Ectodermal cell (in vitro differentiated cells): ENCODE measurements at regions not wholly inside any gene's neighbourhood (a gene's known extent, or its start where the extent isn't known, plus 50 kb on each side); places are given as distances from the start of the nearest gene placed in this dataset.

Source experiments
- H3K27ac ChIP-seq: 2 replicates; pipeline ENCODE4 v1.7.0; 2013; ENCODE audit warnings: mild to moderate bottlenecking, low read depth, low read length; ENCODE audit not compliant: insufficient read depth, poor library complexity, severe bottlenecking
- H3K27me3 ChIP-seq: 2 replicates; pipeline ENCODE4 v1.7.0; 2013; ENCODE audit warnings: mild to moderate bottlenecking, low read length; ENCODE audit not compliant: insufficient read depth, control insufficient read depth, poor library complexity, severe bottlenecking
- H3K36me3 ChIP-seq: one replicate; pipeline ENCODE4 v1.7.0; 2013; ENCODE audit warnings: low read length; ENCODE audit not compliant: control insufficient read depth, insufficient read depth
- H3K4me1 ChIP-seq: one replicate; pipeline ENCODE4 v1.7.0; 2013; ENCODE audit warnings: low read length; ENCODE audit not compliant: control insufficient read depth, insufficient read depth
- H3K4me3 ChIP-seq: 2 replicates; pipeline ENCODE4 v1.7.0; 2013; ENCODE audit warnings: low read depth, low read length, control low read depth; ENCODE audit not compliant: insufficient read depth
- H3K9me3 ChIP-seq: 2 replicates; pipeline ENCODE4 v1.7.0; 2013; ENCODE audit warnings: mild to moderate bottlenecking, low read length, moderate library complexity; ENCODE audit not compliant: control insufficient read depth
- WGBS, 2 experiments: methylation state at CpG; one replicate each; pipeline ENCODE4 v1.1.7; 2013; ENCODE audit warnings: missing lambda C conversion rate in 2 of 2; 5-methylcytosine and 5-hydroxymethylcytosine counted together

GRCh38 chr12:124384299-124384894 is 89.5 kb downstream of the RFLNA start:
- Histone ChIP-seq H3K9me3 (no peaks in the 10 kb centered on the region), H3K27ac (no peak overlapping the region), H3K4me3 (no peak overlapping the region), H3K36me3 (peaks cover 4% of the 10 kb centered on the region), H3K27me3 (peaks cover 6% of the 10 kb centered on the region), H3K4me1 (peaks cover 18% of the 10 kb centered on the region)
- 96% methylated on average over 20 of the region's 20 CpGs for WGBS, 2 experiments

- 93 to 94% methylated on average over 10 of the region's 10 CpGs for WGBS, 2 experiments
- H3K36me3 ChIP-seq, result peaks cover 4% of the 10 kb centered on the region
Measured at GRCh38 chr12:124383028-124383427, 88.1 kb downstream of the RFLNA start.

GRCh38 chr12:124381456-124382296 is 86.8 kb downstream of the RFLNA start:
- 94% methylated on average over 25 of the region's 25 CpGs for WGBS, 2 experiments
- peaks cover 7% of the 10 kb centered on the region for H3K4me1 ChIP-seq
- H3K27ac ChIP-seq, result no peak overlapping the region
- no peak overlapping the region for H3K4me3 ChIP-seq
- H3K9me3 ChIP-seq, result no peaks in the 10 kb centered on the region
- no peaks in the 10 kb centered on the region for H3K27me3 ChIP-seq
- peaks cover 4% of the 10 kb centered on the region for H3K36me3 ChIP-seq

More at GRCh38 chr12:124383028-124383427, 88.1 kb downstream of the RFLNA start:
- Histone ChIP-seq H3K27ac (no peak overlapping the region), H3K4me1 (peaks cover 9% of the 10 kb centered on the region), H3K9me3 (no peaks in the 10 kb centered on the region), H3K27me3 (no peaks in the 10 kb centered on the region), H3K4me3 (no peak overlapping the region)

- Histone ChIP-seq H3K27me3 (no peaks in the 10 kb centered on the region), H3K9me3 (no peaks in the 10 kb centered on the region), H3K4me1 (peaks cover 7% of the 10 kb centered on the region), H3K27ac (no peak overlapping the region), H3K36me3 (peaks cover 4% of the 10 kb centered on the region), H3K4me3 (no peak overlapping the region)
- WGBS, 2 experiments, result 81 to 83% methylated on average over 8 of the region's 8 CpGs
Measured at GRCh38 chr12:124380796-124381455, 86.0 kb downstream of the RFLNA start.

DNA sequence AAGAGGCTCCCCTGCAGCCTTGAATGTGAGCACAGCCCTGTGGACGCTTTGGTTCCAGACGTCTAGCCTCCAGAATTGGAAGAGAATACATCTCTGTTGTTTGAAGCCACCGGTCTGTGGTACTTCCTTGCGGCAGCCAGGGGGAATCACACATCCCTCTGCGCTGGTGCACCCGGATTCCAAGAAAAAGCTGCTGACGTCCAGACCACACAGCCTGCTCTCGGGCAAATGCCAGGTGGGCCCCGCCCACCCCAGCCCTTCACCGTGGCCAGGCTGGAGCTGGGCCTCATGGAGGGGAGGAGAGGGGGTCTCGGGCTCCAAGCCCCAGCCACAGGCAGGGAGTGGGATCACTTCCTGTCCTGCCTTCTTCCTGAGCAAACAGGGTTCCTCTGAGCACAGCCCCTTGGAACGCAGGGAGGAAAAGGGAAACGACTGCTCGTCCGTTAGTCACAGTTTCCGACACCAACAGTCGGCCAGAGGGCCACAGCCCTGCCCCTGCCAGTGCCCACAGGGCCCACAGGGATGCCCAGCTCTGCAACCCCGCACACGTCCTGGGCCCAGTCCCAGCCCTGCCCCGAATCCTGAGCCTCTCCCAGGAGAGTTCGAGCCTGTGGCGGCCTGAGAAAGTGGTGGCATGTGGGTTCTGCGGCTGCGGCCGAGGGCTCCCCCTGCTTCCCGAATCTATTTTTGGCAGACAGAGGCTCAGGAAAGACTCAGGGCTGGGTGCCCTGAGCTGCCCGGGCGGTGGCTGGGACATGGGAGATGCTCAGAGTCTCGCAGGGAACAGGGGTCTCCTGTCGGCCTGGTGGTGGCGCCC is 85.3 kb downstream of the RFLNA start:
- H3K36me3 ChIP-seq, result peaks cover 4% of the 10 kb centered on the region
- H3K4me1 ChIP-seq, result no peaks in the 10 kb centered on the region
- H3K4me3 ChIP-seq, result no peak overlapping the region
- no peaks in the 10 kb centered on the region for H3K27me3 ChIP-seq
- no peaks in the 10 kb centered on the region for H3K9me3 ChIP-seq
- H3K27ac ChIP-seq, result no peak overlapping the region
- WGBS, 2 experiments, result 90% methylated on average over 31 of the region's 31 CpGs

GRCh38 chr12:124379379-124379937 is 84.6 kb downstream of the RFLNA start:
- WGBS, 2 experiments, result 94 to 95% methylated on average over 17 of the region's 17 CpGs
- no peaks in the 10 kb centered on the region for H3K9me3 ChIP-seq
- H3K27ac ChIP-seq, result no peak overlapping the region
- H3K4me1 ChIP-seq, result no peaks in the 10 kb centered on the region
- H3K4me3 ChIP-seq, result no peak overlapping the region
- no peaks in the 10 kb centered on the region for H3K27me3 ChIP-seq
- peaks cover 4% of the 10 kb centered on the region for H3K36me3 ChIP-seq

DNA sequence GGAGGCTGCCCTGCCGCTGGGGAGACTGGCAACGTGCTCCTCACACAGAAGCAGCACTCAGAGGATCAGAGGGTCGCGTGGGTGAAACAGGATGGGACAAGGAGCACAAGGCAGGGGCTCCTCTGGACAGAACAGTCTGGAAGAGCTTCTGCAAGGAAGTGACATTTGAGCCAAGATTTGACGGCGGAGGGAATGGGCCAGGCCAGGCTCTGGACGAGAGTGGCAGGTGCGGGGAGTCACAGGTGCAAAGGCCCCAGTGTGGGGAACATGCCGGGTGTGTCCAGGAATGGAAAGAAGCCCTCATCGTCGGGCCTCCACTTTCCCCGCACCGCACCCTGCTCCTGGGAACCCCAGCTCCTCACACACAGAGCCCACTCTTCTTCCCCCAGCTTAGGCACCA is 84.0 kb downstream of the RFLNA start:
- H3K9me3 ChIP-seq, result no peaks in the 10 kb centered on the region
- H3K36me3 ChIP-seq, result peaks cover 4% of the 10 kb centered on the region
- no peak overlapping the region for H3K27ac ChIP-seq
- H3K27me3 ChIP-seq, result no peaks in the 10 kb centered on the region
- no peaks in the 10 kb centered on the region for H3K4me1 ChIP-seq
- no peak overlapping the region for H3K4me3 ChIP-seq
- 94% methylated on average over 13 of the region's 13 CpGs for WGBS, 2 experiments

DNA sequence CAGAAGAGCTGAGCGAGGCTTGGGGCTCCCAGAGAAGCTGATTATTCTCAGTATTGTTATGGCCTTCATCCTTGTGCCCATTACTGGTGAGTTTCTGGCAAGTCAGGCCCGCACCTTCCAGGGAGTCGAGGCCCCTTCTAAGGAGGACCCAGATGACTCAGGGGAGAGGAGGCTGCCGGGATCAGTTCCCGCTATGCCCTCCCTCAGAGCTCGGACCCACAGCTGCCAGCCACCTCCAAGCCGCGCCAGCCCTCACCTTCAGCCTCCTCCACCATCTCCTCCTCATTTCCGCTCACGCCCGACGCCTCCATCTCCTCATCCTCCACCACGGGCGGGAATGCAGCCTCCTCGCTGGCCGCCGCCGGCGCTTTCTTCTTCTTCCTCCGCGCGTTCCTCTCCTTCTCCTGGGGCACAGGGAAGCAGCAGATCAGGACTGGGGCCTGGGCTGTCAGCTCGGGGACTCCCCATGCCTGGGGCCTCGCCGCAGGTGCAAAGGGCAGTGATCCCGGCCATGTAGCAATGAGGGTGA is 83.2 kb downstream of the RFLNA start:
- Histone ChIP-seq H3K4me3 (no peak overlapping the region), H3K27me3 (no peaks in the 10 kb centered on the region), H3K4me1 (no peaks in the 10 kb centered on the region), H3K27ac (no peak overlapping the region), H3K9me3 (no peaks in the 10 kb centered on the region), H3K36me3 (peaks cover 2% of the 10 kb centered on the region)
- 95 to 96% methylated on average over 26 of the region's 26 CpGs for WGBS, 2 experiments

- Histone ChIP-seq H3K36me3 (no peaks in the 10 kb centered on the region), H3K27ac (no peak overlapping the region), H3K4me3 (no peak overlapping the region), H3K27me3 (no peaks in the 10 kb centered on the region), H3K9me3 (no peaks in the 10 kb centered on the region), H3K4me1 (no peaks in the 10 kb centered on the region)
- WGBS, 2 experiments, result 94 to 95% methylated on average over 9 of the region's 9 CpGs
Measured at GRCh38 chr12:124376435-124376834, 81.5 kb downstream of the RFLNA start.
